Left ventricle myocardium inferior (tissue), 1 donor: ENCODE measurements at regions not wholly inside any gene's neighbourhood (a gene's known extent, or its start where the extent isn't known, plus 50 kb on each side); places are given as distances from the start of the nearest gene placed in this dataset.
A peak's percentile ranks its signal among the peaks of the same experiment; 100 is the strongest.

Experiments used
- DNase-seq: peaks from one replicate; pipeline ENCODE4 v3.0.0-alpha.2; 2020
- H3K27ac ChIP-seq: fragments of 200-600 bp; replicated peaks from 2 replicates; pipeline ENCODE4 v1.8.0; 2021
- H3K27me3 ChIP-seq: fragments of 200-600 bp; 2 replicates; pipeline ENCODE4 v1.8.0; 2021; ENCODE audit warnings: low read depth
- H3K36me3 ChIP-seq: fragments of 200-600 bp; 2 replicates; pipeline ENCODE4 v1.8.0; 2021
- H3K4me1 ChIP-seq: fragments of 200-600 bp; 2 replicates; pipeline ENCODE4 v1.8.0; 2021
- H3K4me3 ChIP-seq: fragments of 200-600 bp; 2 replicates; pipeline ENCODE4 v1.8.0; 2021; ENCODE audit warnings: mild to moderate bottlenecking, moderate library complexity
- H3K9me3 ChIP-seq: fragments of 200-600 bp; replicated peaks from 2 replicates; pipeline ENCODE4 v1.8.0; 2021
- intact Hi-C: fragments of 100-400 bp; cut with micrococcal nuclease; formaldehyde crosslinking; loops from one replicate; pipeline ENCODE4 v1.11.0; 2022
- TF ChIP-seq, protein P1 (sequence below): fragments of 200-600 bp; IDR thresholded peaks from 2 replicates; pipeline ENCODE4 v1.8.0; 2021; ENCODE audit warnings: antibody characterized with exemption, mild to moderate bottlenecking, borderline replicate concordance
- donor health status: DM: no; HTN: yes; CAD: no; lungs with severe emphysema.

DNA sequence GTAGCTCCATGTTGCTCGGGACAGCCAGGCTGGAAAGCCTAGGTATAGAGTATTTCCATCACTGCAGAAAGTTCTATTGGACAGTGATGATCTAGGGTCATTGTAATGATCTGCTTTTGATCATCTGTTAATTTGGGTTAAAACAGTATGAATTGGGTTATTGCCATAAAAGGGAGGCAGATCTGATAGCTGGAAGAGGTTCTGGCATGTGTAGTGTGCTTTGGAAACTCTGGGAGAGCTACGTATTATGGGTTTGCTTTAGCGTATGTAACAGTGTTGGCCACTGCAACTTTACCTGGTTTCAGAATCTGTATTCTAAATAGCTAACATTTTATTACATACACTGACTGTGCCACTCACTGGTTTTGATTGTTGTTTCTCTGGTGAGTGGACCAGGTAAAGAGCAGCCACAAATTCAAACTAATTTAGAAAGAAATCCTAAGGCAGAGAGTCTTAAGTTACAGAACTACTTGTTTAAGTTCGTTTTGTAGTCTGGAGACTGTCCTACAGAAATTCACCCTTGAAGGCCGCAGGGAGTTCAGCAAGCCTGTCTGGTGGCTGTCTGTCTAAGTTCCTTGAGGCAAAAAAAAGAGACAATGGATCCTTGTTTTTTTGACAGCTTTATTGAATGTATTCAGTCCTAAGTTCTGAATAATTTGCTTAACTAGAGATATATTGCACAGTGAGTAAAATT lies 300.3 kb downstream of the PRL start:
- Histone ChIP-seq H3K36me3 (no peaks in the 10 kb centered on the region), H3K9me3 (no peaks in the 10 kb centered on the region), H3K27me3 (no peaks in the 10 kb centered on the region), H3K4me1 (peaks cover 42% of the 10 kb centered on the region), H3K27ac (peak overlapping the region; percentile 59), H3K4me3 (no peak overlapping the region)
- intact Hi-C loops, result no loop called here
- TF ChIP-seq, protein P1, sequence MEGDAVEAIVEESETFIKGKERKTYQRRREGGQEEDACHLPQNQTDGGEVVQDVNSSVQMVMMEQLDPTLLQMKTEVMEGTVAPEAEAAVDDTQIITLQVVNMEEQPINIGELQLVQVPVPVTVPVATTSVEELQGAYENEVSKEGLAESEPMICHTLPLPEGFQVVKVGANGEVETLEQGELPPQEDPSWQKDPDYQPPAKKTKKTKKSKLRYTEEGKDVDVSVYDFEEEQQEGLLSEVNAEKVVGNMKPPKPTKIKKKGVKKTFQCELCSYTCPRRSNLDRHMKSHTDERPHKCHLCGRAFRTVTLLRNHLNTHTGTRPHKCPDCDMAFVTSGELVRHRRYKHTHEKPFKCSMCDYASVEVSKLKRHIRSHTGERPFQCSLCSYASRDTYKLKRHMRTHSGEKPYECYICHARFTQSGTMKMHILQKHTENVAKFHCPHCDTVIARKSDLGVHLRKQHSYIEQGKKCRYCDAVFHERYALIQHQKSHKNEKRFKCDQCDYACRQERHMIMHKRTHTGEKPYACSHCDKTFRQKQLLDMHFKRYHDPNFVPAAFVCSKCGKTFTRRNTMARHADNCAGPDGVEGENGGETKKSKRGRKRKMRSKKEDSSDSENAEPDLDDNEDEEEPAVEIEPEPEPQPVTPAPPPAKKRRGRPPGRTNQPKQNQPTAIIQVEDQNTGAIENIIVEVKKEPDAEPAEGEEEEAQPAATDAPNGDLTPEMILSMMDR, result no peak
- no peak for DNase-seq

DNA sequence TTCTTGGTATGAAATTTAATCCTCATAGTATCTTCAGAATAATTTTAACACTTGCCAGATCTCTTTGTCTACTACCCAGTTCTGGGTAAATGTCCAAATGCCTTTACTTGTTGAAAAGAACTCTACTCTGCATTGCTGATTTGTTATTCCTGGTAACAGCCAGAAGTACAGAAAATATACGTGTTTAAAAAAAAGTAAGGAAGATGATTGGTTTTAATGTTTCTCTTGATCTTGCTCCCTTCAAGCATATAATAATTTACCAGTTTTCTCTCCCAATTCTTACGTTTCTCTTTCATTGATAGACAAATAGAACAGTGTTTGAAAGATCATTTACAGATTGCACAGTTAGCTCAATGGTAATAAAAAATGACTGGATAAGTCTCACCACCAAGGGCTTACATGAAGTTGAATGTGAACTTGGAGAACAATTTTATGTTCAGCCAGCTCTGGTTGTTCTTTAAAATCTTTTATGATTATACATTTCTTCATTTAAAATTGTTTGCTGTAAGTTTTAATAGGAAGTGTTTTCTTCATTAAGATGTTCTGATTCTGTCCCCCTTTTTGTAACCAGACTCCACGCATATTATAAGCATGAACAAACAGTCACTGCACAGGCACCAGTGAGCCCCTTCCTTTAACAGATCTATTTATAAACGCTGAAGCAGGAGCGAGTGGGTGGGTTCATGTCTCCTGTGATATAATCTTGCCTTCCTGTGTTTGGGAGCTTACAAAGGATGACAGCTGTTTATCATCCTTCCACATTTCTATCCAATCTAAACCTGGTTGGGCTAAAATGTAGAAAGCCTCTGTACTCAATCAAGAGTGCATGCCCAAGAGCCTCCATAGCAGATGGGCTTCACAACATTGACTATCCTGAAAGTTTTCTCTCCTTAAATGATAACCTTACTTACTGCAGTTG lies 299.5 kb downstream of the PRL start:
- peak overlapping the region; percentile 59 for H3K27ac ChIP-seq
- H3K4me1 ChIP-seq, result peaks cover 43% of the 10 kb centered on the region
- intact Hi-C loops, result no loop called here

DNA sequence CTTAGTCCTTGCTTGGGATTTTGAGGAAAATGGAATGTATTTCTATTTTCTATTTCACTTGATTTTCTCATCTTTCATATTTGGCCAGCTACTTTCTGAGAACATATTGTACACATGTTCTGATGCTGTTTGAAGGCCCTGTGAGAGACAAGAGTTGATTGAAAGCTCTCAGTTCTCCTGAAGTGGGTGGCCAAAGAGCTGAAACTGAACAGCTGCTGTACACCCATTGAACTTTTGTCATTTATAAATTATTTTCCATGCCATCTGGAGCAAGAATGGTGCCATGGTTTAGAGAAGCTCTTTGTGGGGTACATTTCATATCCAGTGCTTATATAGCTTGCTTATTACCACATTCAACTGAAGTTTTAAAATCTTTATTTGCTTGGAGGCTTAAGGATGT lies 298.3 kb downstream of the PRL start:
- Histone ChIP-seq H3K4me3 (no peak overlapping the region), H3K9me3 (no peaks in the 10 kb centered on the region), H3K36me3 (no peaks in the 10 kb centered on the region), H3K27ac (peak overlapping the region; percentile 59), H3K4me1 (peaks cover 43% of the 10 kb centered on the region), H3K27me3 (no peaks in the 10 kb centered on the region)
- intact Hi-C loops, result no loop called here
- TF ChIP-seq, protein P1, result no peak
- no peak for DNase-seq

More for the DNA sequence above, 299.5 kb downstream of the PRL start:
- Histone ChIP-seq H3K36me3 (no peaks in the 10 kb centered on the region), H3K27me3 (no peaks in the 10 kb centered on the region), H3K9me3 (no peaks in the 10 kb centered on the region), H3K4me3 (no peak overlapping the region)
- no peak for DNase-seq
- TF ChIP-seq, protein P1, result no peak

DNA sequence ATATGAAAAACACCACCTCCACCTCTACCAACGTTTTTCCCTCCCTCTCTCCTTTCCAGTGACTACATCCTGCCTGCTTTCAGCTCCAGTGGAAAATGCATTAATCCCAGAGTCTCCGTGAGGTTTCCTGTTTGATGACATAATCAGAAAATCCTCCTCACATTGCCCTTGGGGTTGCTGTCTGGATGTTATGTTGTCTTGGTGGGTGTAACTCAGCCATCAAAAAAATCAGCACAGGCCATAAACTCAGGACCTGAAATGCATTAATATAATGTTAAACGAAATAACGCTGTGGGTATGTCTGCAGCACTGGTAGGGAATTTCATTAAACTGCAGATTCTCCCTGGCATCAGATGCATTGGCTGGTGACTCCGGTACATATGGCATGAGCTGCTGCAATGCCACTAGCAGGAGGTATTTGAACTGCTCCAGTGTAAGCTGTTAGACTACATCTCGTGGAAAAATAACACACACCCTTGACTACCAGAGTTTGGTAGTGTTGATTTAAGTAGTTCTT lies 297.8 kb downstream of the PRL start:
- intact Hi-C loops, result no loop called here
- Histone ChIP-seq H3K27ac (peak overlapping the region; percentile 59), H3K4me1 (peaks cover 43% of the 10 kb centered on the region), H3K36me3 (no peaks in the 10 kb centered on the region), H3K27me3 (no peaks in the 10 kb centered on the region), H3K9me3 (no peaks in the 10 kb centered on the region), H3K4me3 (no peak overlapping the region)
- TF ChIP-seq, protein P1, result no peak
- no peak for DNase-seq

DNA sequence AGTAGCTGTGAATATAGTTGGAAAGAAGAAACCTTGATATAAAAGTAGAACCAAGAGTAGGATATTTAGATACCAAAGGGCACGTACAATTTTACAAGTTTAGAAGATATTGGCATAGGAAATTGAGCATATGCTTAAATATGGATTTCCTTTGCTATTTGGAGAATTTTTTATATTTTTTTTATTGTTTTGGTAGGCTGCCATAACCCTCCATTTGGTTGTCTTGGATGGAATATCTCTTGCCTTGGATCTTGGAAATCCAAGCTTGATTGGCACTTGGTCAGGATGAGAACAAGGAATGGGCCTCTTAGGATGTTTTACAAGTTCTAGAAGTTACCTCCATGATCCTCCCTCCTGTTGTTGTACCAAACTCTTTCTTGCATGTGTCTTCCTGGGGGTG lies 297.1 kb downstream of the PRL start:
- H3K4me3 ChIP-seq, result no peak overlapping the region
- intact Hi-C loops, result no loop called here
- no peak for DNase-seq
- TF ChIP-seq, protein P1, result no peak
- peak overlapping the region; percentile 59 for H3K27ac ChIP-seq
- H3K4me1 ChIP-seq, result peaks cover 43% of the 10 kb centered on the region
- H3K9me3 ChIP-seq, result no peaks in the 10 kb centered on the region
- no peaks in the 10 kb centered on the region for H3K36me3 ChIP-seq
- H3K27me3 ChIP-seq, result no peaks in the 10 kb centered on the region
